HG02840 (cell line): ENCODE measurements at regions not wholly inside any gene's neighbourhood (a gene's known extent, or its start where the extent isn't known, plus 50 kb on each side); places are given as distances from the start of the nearest gene placed in this dataset.

Experiments used
- ATAC-seq: cut with Tn5 transposase; IDR thresholded peaks from one replicate; pipeline ENCODE4 v1.9.1; 2021; ENCODE audit warnings: mild to moderate bottlenecking, moderate library complexity, moderate number of reproducible peaks; ENCODE audit not compliant: unreplicated experiment, low FRiP score

GRCh38 chr4:130214268-130214667 is 1118.3 kb downstream of the C4orf33 start:
- no peak for ATAC-seq

- ATAC-seq: peak; percentile 94
Observed at GRCh38 chr4:130233377-130234047, 1137.6 kb downstream of the C4orf33 start.

- no peak for ATAC-seq
Observed at GRCh38 chr4:130238121-130238520, 1142.2 kb downstream of the C4orf33 start.

- no peak for ATAC-seq
Observed at GRCh38 chr4:130249002-130249401, 1153.0 kb downstream of the C4orf33 start.

GRCh38 chr4:130257271-130257670 is 1161.3 kb downstream of the C4orf33 start:
- no peak for ATAC-seq

- no peak for ATAC-seq
Observed at GRCh38 chr4:130266814-130267213, 1170.9 kb downstream of the C4orf33 start.

GRCh38 chr4:130288576-130288975 is 1192.6 kb downstream of the C4orf33 start:
- ATAC-seq: no peak

- no peak for ATAC-seq
Observed at GRCh38 chr4:130293692-130294091, 1197.7 kb downstream of the C4orf33 start.

GRCh38 chr4:130296448-130296847 is 1200.5 kb downstream of the C4orf33 start:
- no peak for ATAC-seq

- no peak for ATAC-seq
Observed at GRCh38 chr4:130306566-130306965, 1210.6 kb downstream of the C4orf33 start.

- ATAC-seq: no peak
Observed at GRCh38 chr4:130309221-130309620, 1213.3 kb downstream of the C4orf33 start.

- ATAC-seq: no peak
Observed at GRCh38 chr4:130322439-130322838, 1226.5 kb downstream of the C4orf33 start.

GRCh38 chr4:130329036-130329435 is 1233.1 kb downstream of the C4orf33 start:
- ATAC-seq: no peak

GRCh38 chr4:130333241-130333759 is 1237.3 kb downstream of the C4orf33 start:
- ATAC-seq: no peak

- no peak for ATAC-seq
Observed at GRCh38 chr4:130335417-130336194, 1239.7 kb downstream of the C4orf33 start.

GRCh38 chr4:130336585-130337217 is 1240.7 kb downstream of the C4orf33 start:
- ATAC-seq: no peak

- no peak for ATAC-seq
Observed at GRCh38 chr4:130338851-130339250, 1242.9 kb downstream of the C4orf33 start.

- no peak for ATAC-seq
Observed at GRCh38 chr4:130349745-130350144, 1253.8 kb downstream of the C4orf33 start.

GRCh38 chr4:130356873-130357272 is 1260.9 kb downstream of the C4orf33 start:
- ATAC-seq: no peak

- ATAC-seq: no peak
Observed at GRCh38 chr4:130359542-130359941, 1263.6 kb downstream of the C4orf33 start.

GRCh38 chr4:130361616-130362015 is 1265.7 kb downstream of the C4orf33 start:
- no peak for ATAC-seq
